ENCODE measurements at regions not wholly inside any gene's neighbourhood (a gene's known extent, or its start where the extent isn't known, plus 50 kb on each side); places are given as distances from the start of the nearest gene placed in this dataset.
"Not testable (repeated sequence)": the region's sequence is repeated elsewhere in the genome, so short reads cannot be mapped to it uniquely, and the experiment has no call there.

- ATAC-seq (no peak), DNase-seq (no peak)
- no peaks in the 10 kb centered on the region for H3K4me1 Mint-ChIP-seq (ENCODE audit: low read depth)
- peaks cover 6% of the 10 kb centered on the region for H3K27me3 Mint-ChIP-seq (ENCODE audit: low read depth)
- H3K9me3 Mint-ChIP-seq, result no peaks in the 10 kb centered on the region
- no peaks in the 10 kb centered on the region for H3K36me3 Mint-ChIP-seq (ENCODE audit: insufficient read depth)
- H3K4me3 Mint-ChIP-seq, result no peak overlapping the region
Measured at GRCh38 chr16:49956915-49957314, 68.1 kb upstream of the CNEP1R1 start.

- Mint-ChIP-seq H3K27me3 (ENCODE audit: low read depth) (peaks cover 11% of the 10 kb centered on the region), H3K4me3 (no peak overlapping the region), H3K9me3 (no peaks in the 10 kb centered on the region), H3K36me3 (ENCODE audit: insufficient read depth) (no peaks in the 10 kb centered on the region), H3K4me1 (ENCODE audit: low read depth) (no peaks in the 10 kb centered on the region)
- no peak for ATAC-seq
- DNase-seq, result no peak
Measured at GRCh38 chr16:49958448-49958847, 66.6 kb upstream of the CNEP1R1 start.

DNA sequence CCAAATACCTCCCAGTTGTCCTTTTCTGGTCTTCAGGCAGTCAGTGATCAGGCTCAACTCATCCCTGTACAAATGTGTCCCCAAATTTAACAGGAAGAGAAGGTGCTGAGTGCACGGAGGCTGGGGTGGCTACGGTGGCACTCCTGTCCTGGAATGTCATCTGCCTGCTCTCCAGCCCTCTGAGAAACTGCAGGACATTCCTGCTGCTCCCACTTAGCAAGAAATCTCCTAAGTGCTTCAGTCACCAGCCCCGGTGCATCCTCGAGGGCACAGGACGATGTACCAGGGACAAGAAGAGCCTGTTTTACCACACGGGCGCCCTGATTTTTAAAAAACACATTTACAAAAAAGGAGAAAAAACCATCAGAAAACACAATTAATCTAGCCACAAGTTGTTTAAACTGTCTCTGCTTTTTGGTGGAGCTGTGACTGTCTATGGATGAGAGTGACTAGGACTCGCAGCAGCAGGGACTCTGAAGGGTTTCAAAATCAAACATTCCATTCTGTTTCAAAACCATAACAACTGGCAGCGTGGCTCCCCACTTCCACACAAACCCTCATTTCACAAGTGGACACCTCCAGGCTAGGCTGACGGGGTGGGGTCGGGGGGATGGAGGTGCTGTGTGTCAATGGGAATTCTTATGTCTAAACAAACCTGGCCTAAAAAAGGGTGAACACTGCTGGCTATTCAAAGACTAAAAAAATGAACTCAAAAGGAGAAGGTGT is 65.3 kb upstream of the CNEP1R1 start:
- peaks cover 11% of the 10 kb centered on the region for H3K27me3 Mint-ChIP-seq (ENCODE audit: low read depth)

DNA sequence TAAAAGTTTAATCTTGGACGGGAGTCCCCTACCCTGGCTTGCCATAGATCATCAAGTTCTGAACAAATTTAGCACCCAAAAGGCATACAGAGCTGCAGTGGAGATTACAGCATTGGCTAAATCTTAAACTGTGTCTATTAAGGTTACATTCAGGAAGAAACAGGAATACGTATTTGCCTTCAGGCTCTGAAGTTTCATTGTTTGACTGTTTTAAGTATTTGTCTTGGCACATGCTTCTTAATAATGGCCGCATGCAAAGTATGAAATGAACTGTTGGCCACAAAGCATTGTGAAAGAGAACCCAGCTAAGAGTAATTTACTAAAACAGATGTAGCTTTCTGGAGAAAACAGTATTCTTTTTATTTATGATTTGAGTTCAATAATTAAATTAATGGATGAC is 63.9 kb upstream of the CNEP1R1 start:
- Mint-ChIP-seq H3K4me1 (ENCODE audit: low read depth) (no peaks in the 10 kb centered on the region), H3K36me3 (ENCODE audit: insufficient read depth) (no peaks in the 10 kb centered on the region), H3K9me3 (no peaks in the 10 kb centered on the region), H3K27me3 (ENCODE audit: low read depth) (peaks cover 11% of the 10 kb centered on the region), H3K4me3 (no peak overlapping the region)
- no peak for ATAC-seq
- no peak for DNase-seq

More for the DNA sequence above, 65.3 kb upstream of the CNEP1R1 start:
- Mint-ChIP-seq H3K9me3 (no peaks in the 10 kb centered on the region), H3K4me1 (ENCODE audit: low read depth) (no peaks in the 10 kb centered on the region), H3K4me3 (no peak overlapping the region), H3K36me3 (ENCODE audit: insufficient read depth) (no peaks in the 10 kb centered on the region)
- no peak for ATAC-seq
- DNase-seq, result no peak

- DNase-seq; H3K4me1 Mint-ChIP-seq (ENCODE audit: low read depth); H3K4me3 Mint-ChIP-seq; ATAC-seq; H3K36me3 Mint-ChIP-seq (ENCODE audit: insufficient read depth); H3K9me3 Mint-ChIP-seq: not testable (repeated sequence)
- peaks cover 14% of the 10 kb centered on the region for H3K27me3 Mint-ChIP-seq (ENCODE audit: low read depth)
Measured at GRCh38 chr16:49962566-49962965, 62.5 kb upstream of the CNEP1R1 start.

GRCh38 chr16:49964316-49964715 is 60.7 kb upstream of the CNEP1R1 start:
- Mint-ChIP-seq H3K27me3 (ENCODE audit: low read depth) (peaks cover 22% of the 10 kb centered on the region), H3K9me3 (no peaks in the 10 kb centered on the region), H3K4me1 (ENCODE audit: low read depth) (no peaks in the 10 kb centered on the region), H3K36me3 (ENCODE audit: insufficient read depth) (no peaks in the 10 kb centered on the region), H3K4me3 (no peak overlapping the region)
- ATAC-seq (no peak), DNase-seq (no peak)

DNA sequence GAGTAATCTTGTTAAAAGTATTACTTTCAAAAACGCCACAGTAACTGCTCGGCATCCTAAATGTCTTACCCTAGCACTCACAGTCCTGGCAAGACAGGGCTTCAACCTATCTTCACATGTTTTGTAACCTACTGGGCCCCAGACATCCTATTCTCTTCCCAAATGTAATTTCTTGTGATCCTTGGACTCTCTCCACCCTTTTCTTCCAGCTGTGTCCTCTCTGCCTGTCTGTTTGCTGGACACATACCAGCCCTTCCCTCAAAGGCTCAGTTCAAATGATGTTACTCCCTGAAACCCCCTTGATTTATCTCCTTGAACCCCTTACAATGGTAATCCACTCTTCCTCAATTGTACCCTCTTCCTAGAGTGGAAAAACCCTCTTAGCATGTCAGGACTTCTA is 60.1 kb upstream of the CNEP1R1 start:
- Mint-ChIP-seq H3K4me1 (ENCODE audit: low read depth) (no peaks in the 10 kb centered on the region), H3K9me3 (no peaks in the 10 kb centered on the region), H3K4me3 (no peak overlapping the region), H3K36me3 (ENCODE audit: insufficient read depth) (no peaks in the 10 kb centered on the region), H3K27me3 (ENCODE audit: low read depth) (peaks cover 27% of the 10 kb centered on the region)
- ATAC-seq, result no peak
- no peak for DNase-seq

DNA sequence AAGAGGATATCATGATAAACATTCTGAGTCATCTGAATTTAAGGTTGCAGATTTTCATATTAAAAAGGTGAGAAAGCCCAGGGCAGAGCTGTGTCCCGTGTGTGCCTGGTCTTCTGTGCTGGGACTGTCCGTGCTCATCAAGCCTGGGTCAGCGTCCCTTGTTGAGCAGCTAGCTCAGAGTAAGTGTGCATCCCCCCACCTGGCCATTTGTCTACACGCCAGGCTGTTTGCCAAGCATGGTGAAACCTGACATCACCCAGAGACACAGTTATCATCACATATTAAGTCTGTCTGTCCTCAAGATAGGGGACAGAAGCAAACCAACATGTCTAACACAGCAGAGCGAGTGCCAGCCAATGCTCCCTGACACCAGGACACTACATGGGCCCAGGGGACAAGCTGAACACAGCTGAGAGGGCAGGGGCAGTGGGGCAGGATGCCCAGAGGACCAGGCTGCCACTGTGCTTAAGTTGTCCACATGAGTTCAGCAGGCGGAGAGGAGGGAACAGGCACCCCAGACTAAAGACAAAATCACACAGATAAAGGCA is 57.9 kb upstream of the CNEP1R1 start:
- DNase-seq (no peak), ATAC-seq (no peak)
- no peaks in the 10 kb centered on the region for H3K4me1 Mint-ChIP-seq (ENCODE audit: low read depth)
- no peaks in the 10 kb centered on the region for H3K9me3 Mint-ChIP-seq
- H3K4me3 Mint-ChIP-seq, result no peak overlapping the region
- no peaks in the 10 kb centered on the region for H3K36me3 Mint-ChIP-seq (ENCODE audit: insufficient read depth)
- peaks cover 36% of the 10 kb centered on the region for H3K27me3 Mint-ChIP-seq (ENCODE audit: low read depth)

- Mint-ChIP-seq H3K27me3 (ENCODE audit: low read depth) (peaks cover 40% of the 10 kb centered on the region), H3K36me3 (ENCODE audit: insufficient read depth) (no peaks in the 10 kb centered on the region), H3K4me3 (no peak overlapping the region), H3K4me1 (ENCODE audit: low read depth) (no peaks in the 10 kb centered on the region), H3K9me3 (no peaks in the 10 kb centered on the region)
- ATAC-seq, result no peak
- DNase-seq, result no peak
Measured at GRCh38 chr16:49969091-49970030, 55.7 kb upstream of the CNEP1R1 start.

- Mint-ChIP-seq H3K4me1 (ENCODE audit: low read depth) (no peaks in the 10 kb centered on the region), H3K27me3 (ENCODE audit: low read depth) (peaks cover 40% of the 10 kb centered on the region), H3K4me3 (no peak overlapping the region), H3K9me3 (no peaks in the 10 kb centered on the region), H3K36me3 (ENCODE audit: insufficient read depth) (no peaks in the 10 kb centered on the region)
- DNase-seq, result no peak
- no peak for ATAC-seq
Measured at GRCh38 chr16:49970797-49971431, 54.1 kb upstream of the CNEP1R1 start.

- no peak for ATAC-seq
- no peak for DNase-seq
- Mint-ChIP-seq H3K4me1 (ENCODE audit: low read depth) (no peaks in the 10 kb centered on the region), H3K9me3 (peaks cover under 1% of the 10 kb centered on the region), H3K27me3 (ENCODE audit: low read depth) (peaks cover 37% of the 10 kb centered on the region), H3K4me3 (no peak overlapping the region), H3K36me3 (ENCODE audit: insufficient read depth) (no peaks in the 10 kb centered on the region)
Measured at GRCh38 chr16:49972280-49972679, 52.7 kb upstream of the CNEP1R1 start.

GRCh38 chr16:49972961-49973360 is 52.1 kb upstream of the CNEP1R1 start:
- no peak for DNase-seq

More at GRCh38 chr16:49972961-49973360, 52.1 kb upstream of the CNEP1R1 start:
- Mint-ChIP-seq H3K27me3 (ENCODE audit: low read depth) (peaks cover 30% of the 10 kb centered on the region), H3K4me3 (no peak overlapping the region), H3K36me3 (ENCODE audit: insufficient read depth) (no peaks in the 10 kb centered on the region), H3K9me3 (peaks cover 5% of the 10 kb centered on the region), H3K4me1 (ENCODE audit: low read depth) (no peaks in the 10 kb centered on the region)
- ATAC-seq, result no peak
